HT-29 (cell line): ENCODE measurements at regions not wholly inside any gene's neighbourhood (a gene's known extent, or its start where the extent isn't known, plus 50 kb on each side); places are given as distances from the start of the nearest gene placed in this dataset.
A peak's percentile ranks its signal among the peaks of the same experiment; 100 is the strongest.
"Not testable (repeated sequence)": the region's sequence is repeated elsewhere in the genome, so short reads cannot be mapped to it uniquely, and the experiment has no call there.

Experiments
- DNase-seq: peaks from one replicate; pipeline ENCODE4 v3.0.0-alpha.2; 2015; ENCODE audit warnings: low spot score

GRCh38 chr2:147294825-147295392 lies 549.9 kb upstream of the ACVR2A start:
- DNase-seq: peak; percentile 81

GRCh38 chr2:147293991-147294824 lies 550.6 kb upstream of the ACVR2A start:
- no peak for DNase-seq

GRCh38 chr2:147288131-147288530 lies 556.7 kb upstream of the ACVR2A start:
- DNase-seq: no peak

- DNase-seq: peak; percentile 38
Measured at GRCh38 chr2:147275943-147276342, 568.9 kb upstream of the ACVR2A start.

- DNase-seq: no peak
Measured at GRCh38 chr2:147273628-147274027, 571.2 kb upstream of the ACVR2A start.

- no peak for DNase-seq
Measured at GRCh38 chr2:147273106-147273505, 571.7 kb upstream of the ACVR2A start.

GRCh38 chr2:147269581-147269980 lies 575.2 kb upstream of the ACVR2A start:
- not testable (repeated sequence) for DNase-seq

GRCh38 chr2:147260241-147260640 lies 584.6 kb upstream of the ACVR2A start:
- no peak for DNase-seq

GRCh38 chr2:147255812-147256211 lies 589.0 kb upstream of the ACVR2A start:
- DNase-seq: no peak

GRCh38 chr2:147250652-147251356 lies 594.0 kb upstream of the ACVR2A start:
- no peak for DNase-seq

GRCh38 chr2:147247749-147248148 lies 597.1 kb upstream of the ACVR2A start:
- DNase-seq: no peak

GRCh38 chr2:147242445-147242844 lies 602.4 kb upstream of the ACVR2A start:
- no peak for DNase-seq

GRCh38 chr2:147236601-147237000 lies 608.2 kb upstream of the ACVR2A start:
- no peak for DNase-seq

GRCh38 chr2:147232225-147232669 lies 612.6 kb upstream of the ACVR2A start:
- no peak for DNase-seq

GRCh38 chr2:147231607-147232006 lies 613.2 kb upstream of the ACVR2A start:
- no peak for DNase-seq

GRCh38 chr2:147231081-147231480 lies 613.7 kb upstream of the ACVR2A start:
- DNase-seq: no peak

- DNase-seq: no peak
Measured at GRCh38 chr2:147227313-147227712, 617.5 kb upstream of the ACVR2A start.

GRCh38 chr2:147224070-147224469 lies 620.8 kb upstream of the ACVR2A start:
- no peak for DNase-seq

GRCh38 chr2:147223553-147224060 lies 621.2 kb upstream of the ACVR2A start:
- no peak for DNase-seq

GRCh38 chr2:147223119-147223518 lies 621.7 kb upstream of the ACVR2A start:
- no peak for DNase-seq

GRCh38 chr2:147222506-147222905 lies 622.3 kb upstream of the ACVR2A start:
- no peak for DNase-seq

- DNase-seq: no peak
Measured at GRCh38 chr2:147214914-147215313, 629.9 kb upstream of the ACVR2A start.
